GM18867 (cell line): ENCODE measurements at regions not wholly inside any gene's neighbourhood (a gene's known extent, or its start where the extent isn't known, plus 50 kb on each side); places are given as distances from the start of the nearest gene placed in this dataset.

Experiments used
- ATAC-seq: cut with Tn5 transposase; IDR thresholded peaks from one replicate; pipeline ENCODE4 v1.9.1; 2021; ENCODE audit warnings: mild to moderate bottlenecking, moderate library complexity; ENCODE audit not compliant: unreplicated experiment

GRCh38 chr5:98103807-98104206 is 669.7 kb upstream of the RGMB start:
- no peak for ATAC-seq

- ATAC-seq, result no peak
These were observed 668.8 kb upstream of the RGMB start for GRCh38 chr5:98104454-98105188.

GRCh38 chr5:98105681-98106080 is 667.8 kb upstream of the RGMB start:
- no peak for ATAC-seq

GRCh38 chr5:98106116-98107031 is 667.1 kb upstream of the RGMB start:
- ATAC-seq, result no peak

- ATAC-seq, result no peak
These were observed 665.0 kb upstream of the RGMB start for GRCh38 chr5:98108497-98108896.

GRCh38 chr5:98109561-98110006 is 663.9 kb upstream of the RGMB start:
- no peak for ATAC-seq

GRCh38 chr5:98110282-98110691 is 663.2 kb upstream of the RGMB start:
- ATAC-seq, result no peak

- no peak for ATAC-seq
These were observed 662.7 kb upstream of the RGMB start for GRCh38 chr5:98110791-98111190.

- ATAC-seq, result no peak
These were observed 661.8 kb upstream of the RGMB start for GRCh38 chr5:98111686-98112085.

GRCh38 chr5:98121036-98121936 is 652.2 kb upstream of the RGMB start:
- no peak for ATAC-seq

- no peak for ATAC-seq
These were observed 645.2 kb upstream of the RGMB start for GRCh38 chr5:98128271-98128670.

- no peak for ATAC-seq
These were observed 644.6 kb upstream of the RGMB start for GRCh38 chr5:98128846-98129245.

GRCh38 chr5:98130261-98131035 is 643.0 kb upstream of the RGMB start:
- ATAC-seq, result no peak

GRCh38 chr5:98144116-98144515 is 629.3 kb upstream of the RGMB start:
- ATAC-seq, result no peak

GRCh38 chr5:98144710-98145109 is 628.8 kb upstream of the RGMB start:
- no peak for ATAC-seq

- peak; percentile 56 for ATAC-seq
These were observed 616.1 kb upstream of the RGMB start for GRCh38 chr5:98157368-98157767.

- ATAC-seq, result no peak
These were observed 615.0 kb upstream of the RGMB start for GRCh38 chr5:98158440-98158839.

GRCh38 chr5:98163796-98164493 is 609.5 kb upstream of the RGMB start:
- ATAC-seq, result no peak

GRCh38 chr5:98168871-98169270 is 604.6 kb upstream of the RGMB start:
- no peak for ATAC-seq

GRCh38 chr5:98170994-98171393 is 602.5 kb upstream of the RGMB start:
- no peak for ATAC-seq
